GM19395 (cell line): ENCODE measurements at regions not wholly inside any gene's neighbourhood (a gene's known extent, or its start where the extent isn't known, plus 50 kb on each side); places are given as distances from the start of the nearest gene placed in this dataset.

Experiments used
- ATAC-seq: cut with Tn5 transposase; IDR thresholded peaks from one replicate; pipeline ENCODE4 v1.9.1; 2021; ENCODE audit warnings: mild to moderate bottlenecking, moderate library complexity; ENCODE audit not compliant: unreplicated experiment

DNA sequence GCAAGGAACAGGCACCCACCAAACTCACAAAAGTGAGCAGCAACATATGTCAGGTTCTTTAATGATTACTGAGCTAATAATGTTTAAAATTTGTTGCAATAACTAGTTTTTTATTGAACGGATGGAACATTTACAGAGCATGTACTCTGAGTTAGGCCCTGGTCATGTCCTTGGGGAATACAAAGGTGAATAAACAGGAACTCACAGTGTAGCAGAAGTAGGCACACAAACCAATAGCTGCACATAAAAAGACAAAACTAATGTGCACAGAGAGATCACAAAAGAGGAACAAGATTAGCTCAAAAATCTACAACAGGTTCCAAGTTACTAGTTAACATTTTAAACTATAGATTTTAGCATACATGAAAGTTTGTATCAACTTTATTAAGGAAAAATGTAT lies 505.3 kb upstream of the PPP2R3A start:
- ATAC-seq, result no peak

GRCh38 chr3:135471911-135472310 lies 493.6 kb upstream of the PPP2R3A start:
- no peak for ATAC-seq

- ATAC-seq, result no peak
These were observed 492.1 kb upstream of the PPP2R3A start for GRCh38 chr3:135473449-135473848.

DNA sequence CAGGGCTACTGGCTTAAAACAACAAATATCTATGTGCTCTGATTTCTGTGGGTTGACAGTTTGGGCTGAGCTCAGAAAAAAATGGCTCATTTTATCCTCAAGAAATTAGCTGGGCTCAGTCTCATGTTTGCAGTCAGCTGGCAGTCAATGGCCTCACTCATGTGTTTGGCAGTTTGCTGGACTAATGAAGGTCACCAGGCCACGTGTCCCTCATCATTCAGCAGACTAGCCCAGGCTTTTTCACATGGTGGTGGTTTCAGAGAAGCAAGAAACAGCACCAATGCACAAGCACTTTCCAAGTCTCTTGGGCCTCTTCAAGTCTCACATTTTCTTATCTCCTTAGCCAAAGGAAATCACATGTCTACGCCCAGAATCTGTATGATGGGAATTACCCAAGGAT lies 478.3 kb upstream of the PPP2R3A start:
- ATAC-seq, result no peak

DNA sequence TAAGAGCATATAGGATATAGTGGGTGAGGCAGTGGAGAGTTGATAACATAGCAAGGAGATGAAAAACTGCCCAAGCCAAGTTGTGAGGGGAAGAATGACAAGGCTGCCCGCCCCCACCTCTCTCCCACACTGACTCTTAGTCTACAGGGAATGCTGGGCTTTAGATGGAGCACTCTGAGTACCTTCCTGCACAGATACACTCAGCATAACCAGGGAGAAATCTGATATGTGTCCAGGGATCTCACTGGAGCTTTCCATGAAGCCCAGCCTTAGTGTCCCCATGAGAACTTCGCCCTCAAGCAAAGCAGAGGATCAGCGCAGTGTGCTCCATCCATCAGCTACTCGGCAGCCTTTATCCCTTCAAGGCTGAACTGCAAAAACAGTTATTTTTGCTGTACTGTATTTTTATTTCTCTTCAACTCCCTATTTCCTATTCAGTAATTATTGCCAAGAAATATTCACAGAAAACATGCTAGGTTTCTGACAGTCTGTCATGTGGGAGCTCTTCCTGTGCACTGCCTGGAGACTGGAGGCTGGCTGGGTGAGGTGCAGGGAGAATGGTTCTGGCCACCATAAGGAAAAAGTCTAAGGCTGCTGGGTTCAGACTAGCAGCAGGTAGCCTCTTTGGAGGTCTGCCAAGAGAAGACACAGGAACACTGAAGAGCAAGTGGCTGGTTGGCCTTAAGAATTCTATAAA lies 475.2 kb upstream of the PPP2R3A start:
- no peak for ATAC-seq

DNA sequence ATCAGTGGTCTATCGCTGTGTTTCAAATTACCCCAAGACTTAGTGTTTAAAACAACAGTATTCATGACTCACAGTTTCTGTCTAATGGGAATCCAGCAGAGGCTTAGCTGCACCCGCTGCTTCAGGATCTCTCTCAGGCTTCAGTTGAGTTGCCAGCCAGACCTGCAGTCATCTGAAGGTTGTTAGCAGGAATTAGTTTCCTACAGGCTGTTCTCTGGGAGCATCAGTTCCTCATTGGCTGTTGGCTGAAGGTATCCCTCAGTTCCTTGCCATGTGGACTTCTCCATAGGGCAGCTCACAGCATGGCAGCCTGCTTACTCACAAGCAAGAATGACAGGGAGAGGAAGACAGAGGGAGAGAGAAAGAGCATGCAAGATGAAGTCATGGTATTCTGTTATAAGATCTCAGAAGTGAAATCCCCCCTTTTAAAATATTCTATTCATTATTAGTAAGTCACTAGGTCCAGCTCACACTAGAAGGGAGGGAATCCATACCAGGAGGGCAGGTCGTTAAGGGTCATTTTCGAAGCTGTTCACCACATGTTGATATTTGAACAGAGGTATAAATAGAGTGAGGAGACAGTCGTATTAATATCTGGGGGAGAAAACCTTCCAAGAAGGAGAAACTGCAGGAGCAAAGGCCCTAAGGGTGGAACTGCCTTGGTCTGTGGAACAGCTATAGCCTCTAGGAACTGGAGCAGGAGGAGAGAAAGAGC lies 473.9 kb upstream of the PPP2R3A start:
- no peak for ATAC-seq

DNA sequence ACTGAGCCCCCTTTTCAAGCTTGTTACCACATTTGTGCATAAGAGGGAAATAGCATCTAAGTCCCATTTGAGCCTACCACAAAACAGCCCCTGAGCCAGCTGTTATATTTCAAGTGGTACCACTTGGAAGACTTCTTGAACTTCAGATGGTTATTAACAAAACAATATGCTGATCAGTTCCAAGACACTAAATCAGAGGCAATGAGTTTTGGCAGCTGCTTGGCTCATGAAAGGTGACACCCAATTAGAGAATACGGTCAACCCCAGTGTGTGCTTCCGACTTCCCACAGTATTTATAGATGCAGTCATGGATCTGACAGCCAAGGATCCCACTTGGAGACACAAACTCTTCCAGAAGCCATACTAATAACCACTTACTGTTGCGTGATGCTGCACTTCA lies 469.6 kb upstream of the PPP2R3A start:
- no peak for ATAC-seq

DNA sequence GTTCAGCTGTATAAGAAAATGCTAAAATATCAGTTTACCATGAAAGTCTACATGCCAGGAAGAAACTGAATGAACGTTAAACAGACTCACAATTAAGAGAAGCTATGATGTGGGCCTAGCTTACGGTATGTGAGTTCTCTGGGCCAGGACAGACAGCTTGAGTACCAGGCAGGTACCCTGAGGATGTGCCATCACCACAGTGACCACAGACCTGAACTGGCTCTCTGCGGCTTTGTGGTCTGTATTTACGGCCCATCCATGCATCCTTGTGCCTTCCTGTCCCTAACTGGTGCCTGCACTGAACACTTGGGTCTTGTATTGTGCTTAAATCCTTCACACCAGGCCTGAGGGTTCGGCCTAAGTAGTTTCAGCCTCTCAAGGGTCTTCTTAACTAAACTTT lies 467.5 kb upstream of the PPP2R3A start:
- ATAC-seq, result no peak

- no peak for ATAC-seq
These were observed 466.1 kb upstream of the PPP2R3A start for GRCh38 chr3:135499426-135499825.

- ATAC-seq, result no peak
These were observed 465.5 kb upstream of the PPP2R3A start for GRCh38 chr3:135500034-135500433.

- no peak for ATAC-seq
These were observed 462.3 kb upstream of the PPP2R3A start for GRCh38 chr3:135503065-135503759.

DNA sequence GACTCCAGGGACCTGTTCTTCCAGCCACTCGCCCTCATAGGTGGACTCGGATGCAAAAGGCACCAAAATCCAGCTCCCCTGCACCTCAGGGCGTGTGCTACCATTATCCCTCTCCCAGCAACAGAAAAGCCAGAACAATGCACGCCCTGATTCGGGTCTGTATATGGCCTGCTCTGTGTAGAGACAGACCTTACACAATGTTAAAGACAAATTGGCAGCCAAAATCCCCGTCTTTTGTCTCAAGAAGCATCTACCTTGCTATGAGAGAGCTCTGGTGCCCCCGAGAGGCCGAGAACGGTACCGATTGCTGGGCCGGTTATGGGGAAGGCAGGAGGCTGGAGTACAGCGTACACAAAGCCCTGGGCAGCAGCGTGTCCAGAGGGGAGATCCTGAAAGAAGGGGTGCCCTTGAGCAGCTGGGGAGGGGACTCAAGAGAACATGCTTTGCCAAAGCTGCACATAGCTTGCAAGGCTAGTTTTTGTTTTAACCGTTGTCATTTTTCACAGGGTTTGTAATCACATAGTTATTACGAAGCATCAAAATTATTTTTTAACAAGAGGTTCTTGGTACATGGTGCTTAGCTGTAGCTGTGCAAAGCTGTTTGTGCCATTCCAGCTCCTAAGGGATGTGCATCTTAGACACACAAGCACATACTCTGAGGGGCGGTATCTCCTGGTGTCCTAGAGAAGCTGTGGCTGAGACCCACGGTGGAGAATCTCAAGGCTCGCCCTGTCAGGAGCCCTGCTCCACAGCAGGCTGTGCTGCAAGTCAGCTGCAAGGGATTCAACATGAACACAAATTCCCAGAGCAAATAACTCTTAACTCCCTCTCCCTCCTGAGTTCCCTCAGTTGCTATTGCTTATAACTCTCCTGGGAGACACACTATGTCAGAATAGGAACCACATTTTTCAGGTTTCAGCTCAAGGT lies 461.5 kb upstream of the PPP2R3A start:
- ATAC-seq, result peak; percentile 74

DNA sequence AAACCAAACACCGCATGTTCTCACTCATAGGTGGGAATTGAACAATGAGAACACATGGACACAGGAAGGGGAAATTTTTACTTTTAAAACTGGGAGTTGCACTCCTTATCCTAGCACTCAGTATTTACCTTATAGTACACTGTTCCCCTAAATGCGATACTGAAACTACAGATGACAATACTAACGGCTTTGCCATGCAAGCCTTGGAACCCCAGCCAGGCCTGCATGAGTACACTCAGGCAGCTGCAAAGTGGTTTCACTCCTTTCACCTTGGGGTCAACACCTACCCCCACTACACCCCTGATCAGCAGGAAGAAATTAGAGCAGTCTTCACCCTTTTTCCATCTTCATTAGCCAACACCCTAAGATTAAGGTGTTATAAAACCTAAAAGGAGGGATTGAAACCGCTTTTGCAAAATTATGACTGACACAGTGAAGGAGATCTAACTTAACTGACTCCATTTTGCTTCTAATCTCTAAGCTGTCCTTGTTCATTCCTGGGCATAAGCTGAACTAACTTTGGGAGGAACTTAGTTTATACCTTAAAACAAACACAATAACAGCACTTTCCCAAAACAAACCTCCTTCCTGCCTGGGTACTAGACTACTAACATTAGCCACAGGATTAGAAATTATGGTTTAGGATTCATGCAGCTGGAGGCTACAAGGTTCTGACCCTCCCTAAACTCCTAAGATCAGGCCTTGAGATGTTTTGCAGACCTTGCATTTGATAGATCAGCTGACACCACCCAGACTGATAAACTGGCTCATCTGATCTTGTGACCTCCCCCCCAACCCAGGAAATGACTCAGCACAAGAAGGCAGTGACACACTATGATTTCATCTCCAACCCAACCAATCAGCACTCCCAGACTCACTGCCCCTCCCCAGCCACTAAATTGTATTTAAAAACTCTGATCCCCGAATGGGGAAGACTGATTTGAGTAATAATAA lies 452.1 kb upstream of the PPP2R3A start:
- no peak for ATAC-seq

DNA sequence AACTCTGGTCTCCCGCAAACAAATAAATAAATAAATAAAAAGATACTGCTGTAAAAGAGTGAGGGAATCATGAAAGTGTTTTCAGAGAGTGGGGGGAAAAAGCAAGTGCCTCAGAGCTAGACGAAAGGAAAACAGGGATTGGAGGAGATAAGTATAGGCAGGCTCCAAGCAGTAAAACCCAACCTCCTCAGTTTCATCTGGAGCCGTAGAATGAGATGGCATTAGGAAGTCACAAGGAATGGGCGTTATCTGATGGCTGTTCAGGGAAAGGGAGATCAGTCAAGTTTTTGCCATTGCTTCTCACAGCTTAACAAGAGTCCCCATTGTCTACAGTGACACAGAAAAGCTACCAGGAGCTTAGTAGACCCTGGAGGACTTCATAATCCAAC lies 451.5 kb upstream of the PPP2R3A start:
- no peak for ATAC-seq

DNA sequence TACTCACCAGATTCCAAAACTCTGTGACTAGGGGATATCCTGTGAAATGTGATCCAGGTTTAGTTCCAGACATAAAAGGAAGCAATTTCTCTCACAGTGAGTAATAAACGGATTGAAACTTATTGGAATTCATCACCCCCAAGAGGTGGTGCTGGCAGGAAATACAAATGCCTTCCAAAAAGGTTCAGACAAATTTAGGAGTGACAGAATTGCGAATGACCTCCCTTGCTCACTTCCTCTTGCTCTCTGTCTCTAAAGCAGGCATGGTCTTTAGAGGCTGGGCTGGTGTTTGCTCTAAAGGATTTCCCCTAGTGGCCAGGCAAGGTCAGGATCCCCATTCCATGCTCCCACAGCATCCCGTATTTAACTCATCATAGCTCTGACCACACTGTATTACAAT lies 449.4 kb upstream of the PPP2R3A start:
- ATAC-seq, result no peak

DNA sequence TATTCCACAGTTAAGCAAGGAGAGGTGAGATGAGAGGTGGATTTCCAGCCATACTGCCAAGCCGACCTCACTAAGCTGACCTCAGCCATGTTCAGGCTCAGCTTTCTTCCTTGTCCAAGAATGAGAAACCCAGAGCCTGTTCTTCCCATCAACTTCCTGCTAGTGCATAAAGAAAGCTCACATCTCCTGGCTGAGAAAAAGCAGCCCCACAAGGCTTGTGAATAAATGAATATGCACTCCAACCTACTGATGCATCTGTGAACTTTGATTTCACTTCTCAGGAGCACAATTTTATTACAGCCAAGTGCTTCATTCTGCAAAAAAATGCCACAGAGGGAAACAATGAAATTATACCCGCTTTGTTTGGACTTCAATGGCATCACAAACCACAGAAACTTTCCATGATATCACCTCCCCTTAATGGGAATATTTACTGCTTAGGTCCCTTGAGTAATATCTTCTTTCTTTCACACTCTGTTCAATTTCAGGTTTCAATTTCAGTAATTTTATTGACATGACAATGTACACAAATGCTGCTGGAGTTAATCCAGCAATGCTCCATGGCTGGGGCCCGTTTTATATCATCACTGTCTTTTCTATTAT lies 437.0 kb upstream of the PPP2R3A start:
- ATAC-seq, result no peak

GRCh38 chr3:135532021-135532420 lies 433.5 kb upstream of the PPP2R3A start:
- no peak for ATAC-seq

- ATAC-seq, result no peak
These were observed 427.4 kb upstream of the PPP2R3A start for GRCh38 chr3:135538123-135538522.

DNA sequence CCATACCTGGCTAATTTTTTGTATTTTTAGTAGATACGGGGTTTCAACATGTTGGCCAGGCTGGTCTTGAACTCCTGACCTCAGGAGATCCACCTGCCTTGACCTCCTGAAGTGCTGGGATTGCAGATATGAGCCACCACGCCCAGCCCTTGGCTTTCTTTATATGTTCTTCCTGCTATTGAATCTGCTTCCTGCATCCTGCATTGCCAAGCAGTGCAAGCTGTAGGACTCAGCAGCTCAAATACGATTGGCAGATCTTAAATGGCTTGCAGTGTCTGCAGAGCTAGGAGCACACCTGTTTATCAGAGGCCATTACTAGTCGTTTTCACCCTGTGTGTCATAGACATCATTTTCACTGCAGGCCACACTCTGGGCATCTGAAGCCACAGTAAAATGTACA lies 426.2 kb upstream of the PPP2R3A start:
- no peak for ATAC-seq

DNA sequence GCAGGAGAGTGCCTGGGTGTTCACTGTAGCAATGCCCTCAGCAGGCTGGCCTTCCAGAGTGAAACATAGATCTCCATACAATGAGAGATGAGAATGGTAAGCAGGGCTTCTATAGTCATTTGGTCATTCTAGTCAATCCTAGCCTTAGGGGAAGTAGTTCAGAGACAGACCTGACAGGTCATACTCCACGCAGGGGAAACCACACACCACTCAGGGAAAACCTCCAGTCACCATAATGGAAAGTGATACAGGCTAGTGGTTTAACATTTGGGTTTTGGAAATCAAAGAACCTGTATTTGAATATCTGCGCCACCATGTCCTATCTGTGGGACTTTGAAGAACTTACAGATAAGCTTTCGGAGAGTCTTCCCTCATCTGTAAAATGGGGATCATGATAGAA lies 425.7 kb upstream of the PPP2R3A start:
- ATAC-seq, result no peak
